SK-N-MC (cell line): ENCODE measurements at regions not wholly inside any gene's neighbourhood (a gene's known extent, or its start where the extent isn't known, plus 50 kb on each side); places are given as distances from the start of the nearest gene placed in this dataset.

Experiments used
- EZH2 ChIP-seq: fragments of 200-600 bp; sonication (generic); IDR thresholded peaks from one replicate; pipeline ENCODE4 v1.6.1; 2017; ENCODE audit warnings: antibody characterized with exemption
- POLR2AphosphoS5 ChIP-seq: IDR thresholded peaks from 2 replicates; pipeline ENCODE4 v1.6.1; 2012; ENCODE audit warnings: mild to moderate bottlenecking, low read depth, low read length, borderline replicate concordance

DNA sequence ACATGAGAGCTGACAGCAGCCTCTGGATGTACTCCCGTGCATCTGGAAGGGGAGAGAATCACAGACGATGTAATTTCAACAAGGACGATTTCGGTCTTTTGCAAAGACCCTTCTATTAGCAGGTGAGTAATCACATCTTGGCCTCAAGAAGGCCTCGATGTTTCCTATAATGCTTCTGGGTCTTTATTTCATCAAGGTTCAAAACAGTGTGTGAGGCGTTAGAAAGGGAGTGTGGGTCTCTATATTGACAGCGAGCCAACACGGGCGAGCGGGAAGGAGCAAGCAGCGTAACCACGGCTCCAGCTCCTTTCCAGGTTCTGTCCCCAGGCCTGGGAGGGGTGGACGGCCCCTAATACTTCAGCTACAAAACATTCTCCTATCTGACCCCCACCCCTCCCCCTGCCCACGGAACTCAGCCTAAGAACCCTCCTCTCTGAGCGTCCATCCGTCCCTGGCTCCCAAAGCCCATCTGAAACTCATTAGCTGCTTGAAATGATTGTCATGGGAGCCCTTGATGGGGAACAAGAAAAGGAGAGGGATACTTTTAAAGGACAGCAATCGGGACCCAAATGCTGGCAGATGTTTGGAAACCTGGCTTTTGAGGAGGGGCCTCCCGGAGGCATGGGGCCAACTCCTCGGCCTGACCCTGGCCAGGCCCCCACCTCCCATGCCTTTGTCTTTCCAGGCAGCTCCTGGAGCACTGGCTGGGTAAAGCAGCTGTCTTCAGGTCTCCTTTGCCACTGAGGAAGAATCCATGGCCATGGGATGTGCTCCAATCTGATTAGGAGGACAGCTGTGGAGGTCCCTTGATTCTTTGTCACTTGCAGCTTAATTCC lies 250.8 kb downstream of the FOXD2 start:
- TF ChIP-seq EZH2: no peak
- TF ChIP-seq POLR2AphosphoS5: no peak
